Pancreas (tissue), 10 donors: ENCODE measurements at regions not wholly inside any gene's neighbourhood (a gene's known extent, or its start where the extent isn't known, plus 50 kb on each side); places are given as distances from the start of the nearest gene placed in this dataset.

ENCODE experiments used
- ATAC-seq, 4 donors: fragments of 200-7000 bp; cut with Tn5 transposase; one replicate each; pipeline versions ENCODE4 v1.8.0 to v1.9.1; 2020; ENCODE audit warnings: mild to moderate bottlenecking in 4 of 4, moderate library complexity in 4 of 4
- DNase-seq, 6 donors: peaks; one replicate each; pipeline ENCODE4 v3.0.0-alpha.2; 2020
- FAIRE-seq: peaks from 2 replicates; lab custom pipeline; 2012; peaks lifted over from hg19 to GRCh38; lab: Jason Lieb, UNC
- H3K27ac ChIP-seq, 4 donors: fragments of 200-600 bp; sonication (generic); 1 replicate in 3 of 4; 2 replicates in 1 of 4; pipeline versions ENCODE4 v1.5.0 to v1.8.0; 2020
- H3K27me3 ChIP-seq, 4 donors: fragments of 200-600 bp; one replicate each; pipeline ENCODE4 v1.8.0; 2021
- H3K36me3 ChIP-seq, 3 donors: fragments of 200-600 bp; sonication (generic) in 1 of 3; one replicate each; pipeline versions ENCODE4 v1.5.0 to v1.8.0; 2020 to 2021
- H3K4me1 ChIP-seq, 3 donors: fragments of 200-600 bp; one replicate each; pipeline ENCODE4 v1.8.0; 2021
- H3K4me3 ChIP-seq, 4 donors: fragments of 200-600 bp; sonication (generic) in 2 of 4; one replicate each; pipeline versions ENCODE4 v1.5.0 to v1.8.0; 2020 to 2021
- H3K9me3 ChIP-seq, 4 donors: fragments of 200-600 bp; one replicate each; pipeline ENCODE4 v1.8.0; 2021
- WGBS, 2 donors: extraction: QIAGEN DNeasy Blood & Tissue Kit; methylation state at CpG; one replicate each; pipeline ENCODE4 v1.1.7; 2013; 5-methylcytosine and 5-hydroxymethylcytosine counted together
- intact Hi-C, 3 donors: fragments of 100-400 bp; cut with DNase I; formaldehyde crosslinking; loops; one replicate each; pipeline versions ENCODE4 v1.11.1 to v1.14.2; 2022
- TF ChIP-seq, protein P1 (sequence below), 4 donors: fragments of 200-600 bp; sonication (generic) in 3 of 4; IDR thresholded peaks; one replicate each; pipeline versions ENCODE4 v1.5.0 to v1.8.0; 2021; ENCODE audit warnings: antibody characterized with exemption in 4 of 4
- donor health status: healthy with polysubstance abuse.
- donor health status: DM: no; HTN: no; CAD: no; lungs with moderate emphysema.
- donor health status: DM: no; HTN: no; CAD: no.
- donor health status: control.
- donor health status: control.
- donor health status: Bipolar disorder and iron deficiency.
- donor health status: DM: yes; HTN: yes; CAD: no.
- donor health status: DM: no; HTN: no; CAD: no.
- donor health status: DM: no; HTN: no; CAD: no.
- donor health status: DM: yes; HTN: yes; CAD: no.

DNA sequence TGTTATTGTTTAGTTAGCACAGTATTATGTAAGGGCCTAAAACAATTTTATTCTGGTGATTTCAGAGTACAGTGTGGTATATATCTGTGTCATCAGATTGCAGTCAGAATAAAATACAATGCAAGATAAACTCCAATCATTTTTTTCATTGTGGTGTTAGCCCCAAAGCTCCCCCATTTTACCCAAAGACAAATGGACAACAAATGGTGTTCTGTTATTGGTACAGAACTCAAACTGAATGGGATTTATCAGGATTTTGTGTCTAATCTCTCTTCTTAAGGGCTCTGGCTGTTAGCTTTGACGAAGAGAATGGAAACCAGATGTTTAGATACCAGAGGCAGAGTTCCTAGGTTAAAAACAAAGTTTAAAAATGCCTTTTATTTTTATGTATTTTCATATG, 163.1 kb upstream of the USP25 start:
- Histone ChIP-seq H3K9me3 (no peaks in the 10 kb centered on the region), H3K36me3 (no peaks in the 10 kb centered on the region), H3K4me1 (no peaks in the 10 kb centered on the region), H3K4me3 (no peak overlapping the region), H3K27me3 (no peaks in the 10 kb centered on the region), H3K27ac (no peak overlapping the region)
- no peak for DNase-seq
- 60 to 86% methylated on average over 1 of the region's 1 CpG for WGBS, 2 donors
- ATAC-seq, result no peak
- no peak for FAIRE-seq
- TF ChIP-seq, protein P1, sequence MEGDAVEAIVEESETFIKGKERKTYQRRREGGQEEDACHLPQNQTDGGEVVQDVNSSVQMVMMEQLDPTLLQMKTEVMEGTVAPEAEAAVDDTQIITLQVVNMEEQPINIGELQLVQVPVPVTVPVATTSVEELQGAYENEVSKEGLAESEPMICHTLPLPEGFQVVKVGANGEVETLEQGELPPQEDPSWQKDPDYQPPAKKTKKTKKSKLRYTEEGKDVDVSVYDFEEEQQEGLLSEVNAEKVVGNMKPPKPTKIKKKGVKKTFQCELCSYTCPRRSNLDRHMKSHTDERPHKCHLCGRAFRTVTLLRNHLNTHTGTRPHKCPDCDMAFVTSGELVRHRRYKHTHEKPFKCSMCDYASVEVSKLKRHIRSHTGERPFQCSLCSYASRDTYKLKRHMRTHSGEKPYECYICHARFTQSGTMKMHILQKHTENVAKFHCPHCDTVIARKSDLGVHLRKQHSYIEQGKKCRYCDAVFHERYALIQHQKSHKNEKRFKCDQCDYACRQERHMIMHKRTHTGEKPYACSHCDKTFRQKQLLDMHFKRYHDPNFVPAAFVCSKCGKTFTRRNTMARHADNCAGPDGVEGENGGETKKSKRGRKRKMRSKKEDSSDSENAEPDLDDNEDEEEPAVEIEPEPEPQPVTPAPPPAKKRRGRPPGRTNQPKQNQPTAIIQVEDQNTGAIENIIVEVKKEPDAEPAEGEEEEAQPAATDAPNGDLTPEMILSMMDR (IDR thresholded peaks at IDR 0.05), result no peak
- intact Hi-C loops, result no loop called here

DNA sequence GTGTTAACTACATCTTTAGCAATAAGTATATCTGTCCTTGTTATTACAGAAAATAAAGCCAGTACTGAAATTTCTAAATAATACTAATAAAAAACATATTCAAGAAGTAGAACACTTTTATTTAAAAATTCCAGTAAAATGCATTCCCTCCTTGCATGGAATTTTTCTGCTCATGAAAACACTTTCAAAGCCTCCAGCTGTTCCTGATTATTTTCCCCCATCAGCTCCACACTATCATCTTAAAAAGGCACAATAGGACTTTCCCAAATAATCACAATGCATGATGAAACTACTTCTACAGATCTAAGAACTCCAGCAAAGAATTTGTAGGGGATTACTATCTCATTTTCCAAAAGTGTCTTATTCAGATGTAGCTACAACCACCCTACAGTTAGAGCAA, 162.6 kb upstream of the USP25 start:
- H3K27ac ChIP-seq, result no peak overlapping the region
- FAIRE-seq (no peak), ATAC-seq (no peak), DNase-seq (no peak)
- no peak overlapping the region for H3K4me3 ChIP-seq
- intact Hi-C loops, result no loop called here
- H3K27me3 ChIP-seq, result no peaks in the 10 kb centered on the region
- TF ChIP-seq, protein P1 (IDR thresholded peaks at IDR 0.05), result no peak
- no peaks in the 10 kb centered on the region for H3K9me3 ChIP-seq
- H3K36me3 ChIP-seq, result no peaks in the 10 kb centered on the region
- H3K4me1 ChIP-seq, result no peaks in the 10 kb centered on the region

DNA sequence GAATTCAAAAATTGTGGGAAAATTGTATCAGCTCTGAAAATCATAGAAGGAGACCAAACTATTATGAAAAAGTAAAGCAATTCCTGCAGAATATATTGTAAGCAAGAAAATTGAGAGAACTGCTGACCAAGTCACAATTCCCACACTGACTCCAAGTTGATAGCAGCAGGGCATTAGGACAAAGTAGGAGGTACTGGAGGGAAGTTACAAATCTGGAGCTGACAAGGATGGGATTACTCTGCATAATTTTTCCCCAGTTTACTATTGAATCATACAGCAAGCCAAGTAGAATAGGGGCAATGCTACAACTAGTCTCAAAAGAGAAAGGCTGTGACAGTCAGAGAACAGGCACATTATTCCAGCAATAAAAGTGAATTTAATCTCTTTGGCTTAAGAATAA, 161.3 kb upstream of the USP25 start:
- no peaks in the 10 kb centered on the region for H3K36me3 ChIP-seq
- FAIRE-seq (no peak), DNase-seq (no peak), ATAC-seq (no peak)
- intact Hi-C loops, result no loop called here
- no peaks in the 10 kb centered on the region for H3K4me1 ChIP-seq
- TF ChIP-seq, protein P1 (IDR thresholded peaks at IDR 0.05), result no peak
- no peak overlapping the region for H3K27ac ChIP-seq
- H3K27me3 ChIP-seq, result no peaks in the 10 kb centered on the region
- H3K9me3 ChIP-seq, result no peaks in the 10 kb centered on the region
- H3K4me3 ChIP-seq, result no peak overlapping the region

DNA sequence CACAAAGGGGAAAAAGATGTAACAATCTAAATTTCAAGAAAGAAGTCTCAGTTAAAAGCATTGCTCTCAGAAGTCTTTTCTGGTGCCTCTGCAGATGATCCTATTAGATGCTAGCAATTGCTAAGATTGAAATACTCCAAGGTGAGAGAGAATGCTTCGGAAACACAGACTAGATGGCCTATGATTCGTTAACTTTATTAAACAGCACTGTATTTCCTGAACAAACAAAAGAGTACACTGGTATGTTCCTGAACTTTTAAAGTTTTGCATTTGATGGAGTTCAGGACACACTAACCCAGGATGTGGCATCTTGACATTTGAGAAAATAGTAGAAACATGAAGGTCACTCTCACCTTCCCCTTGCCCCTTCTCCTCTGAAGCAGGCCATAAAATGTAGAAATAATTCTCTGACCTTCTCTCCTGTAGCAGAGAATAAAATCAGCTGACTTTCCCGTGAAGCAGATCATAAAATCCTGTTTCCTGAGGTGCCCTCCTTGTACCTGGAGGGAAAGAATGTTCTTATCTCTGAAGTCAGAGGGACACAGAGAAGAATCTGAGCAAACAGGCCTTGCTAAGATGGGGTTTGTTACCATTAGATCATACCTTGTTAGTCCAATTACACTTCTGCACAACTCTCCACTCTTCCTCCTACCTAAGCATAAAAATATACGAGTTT, 142.9 kb upstream of the USP25 start:
- Histone ChIP-seq H3K9me3 (no peaks in the 10 kb centered on the region), H3K27ac (no peak overlapping the region), H3K4me1 (no peaks in the 10 kb centered on the region), H3K4me3 (no peak overlapping the region), H3K27me3 (no peaks in the 10 kb centered on the region), H3K36me3 (no peaks in the 10 kb centered on the region)
- no peak for ATAC-seq
- 62 to 66% methylated on average over 4 of the region's 4 CpGs for WGBS, 2 donors
- DNase-seq, result no peak
- intact Hi-C loops, result no loop called here
- TF ChIP-seq, protein P1 (IDR thresholded peaks at IDR 0.05), result no peak
- no peak for FAIRE-seq

DNA sequence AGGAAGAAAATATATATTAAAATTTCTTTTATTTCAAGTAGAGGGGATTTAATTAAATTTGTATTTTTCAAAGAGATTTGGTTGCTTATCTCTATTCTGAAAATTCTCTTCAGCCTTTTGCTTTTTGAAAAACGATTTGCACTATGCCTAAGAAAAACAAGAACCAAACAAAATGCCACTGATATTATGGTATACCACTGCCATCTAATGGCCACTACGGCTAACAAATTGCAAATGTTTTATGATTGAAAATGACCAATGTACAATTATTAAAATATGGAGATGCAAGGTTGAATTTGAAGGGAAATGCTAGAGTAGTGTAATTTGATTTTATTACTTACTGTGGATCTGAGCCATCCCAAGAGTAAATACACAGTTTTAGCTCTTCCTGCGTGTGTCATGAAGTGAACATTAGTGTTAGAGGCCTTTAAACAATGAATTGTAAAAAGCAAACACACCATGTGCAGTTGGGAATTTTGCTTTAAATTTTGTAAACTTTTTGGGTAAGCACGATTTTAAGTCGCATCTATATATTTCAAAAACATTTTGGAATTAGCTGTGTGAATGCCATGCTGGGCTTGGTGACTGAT, 137.4 kb upstream of the USP25 start:
- Histone ChIP-seq H3K9me3 (no peaks in the 10 kb centered on the region), H3K4me3 (no peak overlapping the region), H3K4me1 (no peaks in the 10 kb centered on the region), H3K27ac (no peak overlapping the region), H3K36me3 (no peaks in the 10 kb centered on the region), H3K27me3 (no peaks in the 10 kb centered on the region)
- WGBS, 2 donors, result 15 to 17% methylated on average over 5 of the region's 5 CpGs
- intact Hi-C loops, result loop anchor here in 1 of 3 donors (10.0 kb wide), 1 partner anchor 1338 kb away; no protein-coding TSS in a partner anchor
- ATAC-seq (peak in 3 of 4 donors; percentile 83), FAIRE-seq (peak; percentile 90), DNase-seq (no peak)
- TF ChIP-seq, protein P1 (IDR thresholded peaks at IDR 0.05), result peak in 3 of 4 donors; percentile 39 to 43 (median 42)
